ENCODE measurements at regions not wholly inside any gene's neighbourhood (a gene's known extent, or its start where the extent isn't known, plus 50 kb on each side); places are given as distances from the start of the nearest gene placed in this dataset.

- WGBS, 2 experiments (ENCODE audit: extremely low coverage in 2 of 2, insufficient read length in 1 of 2), result no CpG with 5 or more reads among the region's 7 CpGs
- no TSS peak for BruUV-seq (replicated peaks)
- DNase-seq (no peak), ATAC-seq (ENCODE audit: low read depth) (no peak)
- in situ Hi-C loops (cut with MboI; ENCODE audit: low sequenced_read_pairs), result no loop called here
- no peak for TF ChIP-seq MXI1 (IDR thresholded peaks at IDR 0.05; ENCODE audit: borderline replicate concordance, low read depth, low read length)
- TF ChIP-seq RCOR1 (IDR thresholded peaks at IDR 0.05; ENCODE audit: insufficient replicate concordance, low read length), result no peak
- TF ChIP-seq CEBPB (IDR thresholded peaks at IDR 0.05; ENCODE audit: low read depth, low read length), result no peak
- no peak for TF ChIP-seq POLR2A (IDR thresholded peaks at IDR 0.05; ENCODE audit: low read depth, low read length)
- TF ChIP-seq, protein P1, sequence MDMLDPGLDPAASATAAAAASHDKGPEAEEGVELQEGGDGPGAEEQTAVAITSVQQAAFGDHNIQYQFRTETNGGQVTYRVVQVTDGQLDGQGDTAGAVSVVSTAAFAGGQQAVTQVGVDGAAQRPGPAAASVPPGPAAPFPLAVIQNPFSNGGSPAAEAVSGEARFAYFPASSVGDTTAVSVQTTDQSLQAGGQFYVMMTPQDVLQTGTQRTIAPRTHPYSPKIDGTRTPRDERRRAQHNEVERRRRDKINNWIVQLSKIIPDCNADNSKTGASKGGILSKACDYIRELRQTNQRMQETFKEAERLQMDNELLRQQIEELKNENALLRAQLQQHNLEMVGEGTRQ (IDR thresholded peaks at IDR 0.05; ENCODE audit: low read depth, low read length), result no peak
- TF ChIP-seq RFX5 (IDR thresholded peaks at IDR 0.05; ENCODE audit: low read depth, low read length), result no peak
- TF ChIP-seq MAZ (IDR thresholded peaks at IDR 0.05; ENCODE audit: borderline replicate concordance, low read depth, low read length), result no peak
- TF ChIP-seq FOS (IDR thresholded peaks at IDR 0.05; ENCODE audit: low read depth, low read length), result no peak
- TF ChIP-seq ELK1 (IDR thresholded peaks at IDR 0.05; ENCODE audit: borderline replicate concordance, low read depth, low read length), result no peak
- no peak for TF ChIP-seq SMC3 (IDR thresholded peaks at IDR 0.05; ENCODE audit: low read depth, low read length)
- no peak overlapping the region for H4K5ac ChIP-seq (ENCODE audit: low read depth, low read length)
- H2BK20ac ChIP-seq (ENCODE audit: low read depth, low read length), result no peak overlapping the region
- H3K79me1 ChIP-seq (ENCODE audit: low read depth in 1 of 2, low read length in 2 of 2), result no peaks in the 10 kb centered on the region
- H3K4ac ChIP-seq (ENCODE audit: low read depth, low read length), result no peak overlapping the region
- no peak overlapping the region for H2AK9ac ChIP-seq (replicated peaks; ENCODE audit: low read depth, low read length, poor library complexity)
- H3K27me3 ChIP-seq (ENCODE audit: control insufficient read depth, insufficient read depth, low read length), result peaks cover 5% of the 10 kb centered on the region; the same call in 1 of the 2 replicates
- H3K27ac ChIP-seq (ENCODE audit: insufficient read depth, low read length), result no peak overlapping the region
- H3K56ac ChIP-seq (ENCODE audit: extremely low read depth, insufficient read depth, low read length), result no peak overlapping the region
- H3K36me3 ChIP-seq (ENCODE audit: control insufficient read depth, insufficient read depth, low read length), result no peaks in the 10 kb centered on the region
- H3K9me3 ChIP-seq (ENCODE audit: control insufficient read depth, insufficient read depth, low read length), result no peaks in the 10 kb centered on the region
- H3K4me3 ChIP-seq (ENCODE audit: insufficient read depth, low read depth, low read length), result no peak overlapping the region
- no peak overlapping the region for H2BK15ac ChIP-seq (ENCODE audit: low read depth, low read length)
- H3K4me1 ChIP-seq (ENCODE audit: control insufficient read depth, insufficient read depth, low read length), result peaks cover 5% of the 10 kb centered on the region
- dilution Hi-C loops (cut with HindIII; ENCODE audit: low sequenced_read_pairs, unreplicated experiment), result loop anchor here (25.0 kb wide), 1 partner anchor 210 kb away; no protein-coding TSS in a partner anchor
- no peak overlapping the region for H2BK120ac ChIP-seq (ENCODE audit: low read depth, low read length)
- no peak overlapping the region for H2AFZ ChIP-seq (replicated peaks; ENCODE audit: low read length, poor library complexity)
- intact Hi-C loops (cut with micrococcal nuclease), result no loop called here
- no peak overlapping the region for H3K14ac ChIP-seq (replicated peaks; ENCODE audit: low read depth, low read length)
- peaks cover 2% of the 10 kb centered on the region; the same call in 1 of the 2 replicates for H3K9me1 ChIP-seq (ENCODE audit: insufficient read depth, low read length)
- no peak overlapping the region for H2AK5ac ChIP-seq (ENCODE audit: low read depth, low read length)
- H3K9ac ChIP-seq (ENCODE audit: low read depth, low read length), result no peak overlapping the region
- no peak overlapping the region for H3K23ac ChIP-seq (ENCODE audit: low read depth, low read length)
- H2BK5ac ChIP-seq (ENCODE audit: low read depth, low read length, poor library complexity, severe bottlenecking), result no peak overlapping the region
- no peak overlapping the region for H3K18ac ChIP-seq (ENCODE audit: low read depth, low read length)
- no peaks in the 10 kb centered on the region for H4K20me1 ChIP-seq (ENCODE audit: insufficient read depth, low read length)
- CTCF ChIA-PET, result no interaction called here
- H4K91ac ChIP-seq (ENCODE audit: insufficient read depth, low read depth, low read length), result no peak overlapping the region
- H4K8ac ChIP-seq (ENCODE audit: low read depth in 2 of 2, low read length in 2 of 2), result no peak overlapping the region
- POLR2A ChIA-PET (ENCODE audit: unreplicated experiment), result no interaction called here
- H3K4me2 ChIP-seq (ENCODE audit: low read depth, low read length), result no peak overlapping the region
Measured at GRCh38 chr7:121572615-121573014, 176.5 kb upstream of the FAM3C start.

Data from IMR-90 (cell line).